NK-92 (cell line): ENCODE measurements at regions not wholly inside any gene's neighbourhood (a gene's known extent, or its start where the extent isn't known, plus 50 kb on each side); places are given as distances from the start of the nearest gene placed in this dataset.

Experiments used
- DNase-seq: peaks from one replicate; lab custom pipeline; 2025; ENCODE audit not compliant: unreplicated experiment; lab: John Stamatoyannopoulos, UW

DNA sequence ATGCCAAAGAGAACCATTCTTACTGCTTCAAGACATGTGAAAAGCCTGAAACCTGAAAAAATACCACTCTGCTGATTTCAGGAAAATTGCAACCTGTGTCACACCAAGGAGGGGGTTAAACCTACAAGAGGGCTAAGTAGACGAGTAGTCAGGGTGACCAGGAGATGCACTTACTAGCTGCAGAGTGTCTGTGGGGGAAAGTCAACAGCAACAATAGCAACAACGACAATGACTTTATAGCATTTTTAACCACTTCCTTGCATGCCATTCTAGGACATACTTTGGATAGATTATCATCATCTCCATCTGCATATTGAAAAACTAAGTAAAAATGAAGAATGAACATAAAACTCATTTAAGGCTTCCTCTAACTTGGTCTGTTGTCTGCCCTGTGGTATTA lies 902.7 kb downstream of the BCL11B start:
- no peak for DNase-seq

DNA sequence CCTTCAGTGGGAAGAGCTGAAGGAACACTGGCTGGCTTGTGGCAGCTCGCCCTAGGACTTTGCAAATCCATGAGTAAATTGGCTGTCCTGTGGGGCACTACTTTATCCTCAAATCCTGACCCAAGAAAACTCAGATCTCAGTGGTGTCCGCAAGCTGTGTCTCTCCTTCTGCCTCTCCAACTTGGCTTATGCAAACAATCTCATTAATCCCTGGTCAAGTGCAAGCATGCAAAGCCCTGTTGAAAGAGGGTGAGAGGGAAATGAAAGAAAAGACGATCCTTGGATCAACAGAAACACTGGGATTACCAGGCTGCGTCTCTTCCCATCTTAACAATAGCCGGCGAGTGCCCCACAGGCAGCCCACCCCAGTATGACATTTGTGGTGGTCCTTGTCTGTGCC lies 901.6 kb downstream of the BCL11B start:
- no peak for DNase-seq

- DNase-seq: no peak
Observed at GRCh38 chr14:98371141-98371540, 900.9 kb downstream of the BCL11B start.

DNA sequence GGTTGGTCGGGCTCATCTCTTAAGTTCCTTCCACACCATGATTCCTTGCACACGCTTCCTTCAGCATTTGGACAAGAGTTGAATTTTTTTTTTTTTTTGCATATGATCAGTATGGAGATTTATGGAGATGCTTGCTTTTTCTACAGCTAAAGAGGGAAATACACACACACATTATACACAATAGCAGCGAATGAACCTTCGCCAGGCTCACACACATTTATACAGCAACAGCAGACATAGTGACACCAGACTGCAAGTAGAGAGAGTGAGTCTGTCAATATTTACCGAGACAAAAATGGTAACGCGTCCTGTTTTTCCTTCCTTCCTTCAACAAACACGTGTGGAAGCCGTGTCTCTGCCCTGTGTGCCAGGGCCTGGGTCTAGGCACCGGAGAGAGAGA lies 897.9 kb downstream of the BCL11B start:
- no peak for DNase-seq

- DNase-seq: no peak
Observed at GRCh38 chr14:98375566-98375965, 896.4 kb downstream of the BCL11B start.

- DNase-seq: no peak
Observed at GRCh38 chr14:98379830-98380229, 892.2 kb downstream of the BCL11B start.

GRCh38 chr14:98382662-98383061 lies 889.3 kb downstream of the BCL11B start:
- no peak for DNase-seq

GRCh38 chr14:98385851-98386250 lies 886.1 kb downstream of the BCL11B start:
- no peak for DNase-seq

- no peak for DNase-seq
Observed at GRCh38 chr14:98391061-98391460, 880.9 kb downstream of the BCL11B start.

DNA sequence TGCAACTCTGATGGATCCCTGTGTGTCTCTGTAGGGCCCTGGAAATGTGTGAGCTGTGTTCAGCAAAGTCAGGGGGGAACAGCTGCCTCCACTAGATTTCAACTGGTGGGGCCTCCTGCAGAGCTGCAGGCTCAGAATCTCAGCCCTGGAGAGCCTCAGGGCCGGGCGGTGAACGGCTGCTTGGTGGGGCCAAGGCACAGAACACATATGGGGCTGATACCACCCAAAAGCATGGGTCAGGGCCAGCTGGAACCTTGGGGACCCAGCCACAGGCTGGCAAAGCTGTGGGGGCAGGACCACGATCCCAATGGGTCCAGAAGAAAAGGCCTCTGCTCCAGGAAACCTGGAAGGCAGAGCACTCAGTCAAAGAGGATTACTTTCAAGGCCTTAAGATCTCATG lies 878.5 kb downstream of the BCL11B start:
- no peak for DNase-seq

- no peak for DNase-seq
Observed at GRCh38 chr14:98404811-98405210, 867.2 kb downstream of the BCL11B start.

GRCh38 chr14:98408024-98408555 lies 863.9 kb downstream of the BCL11B start:
- no peak for DNase-seq

- no peak for DNase-seq
Observed at GRCh38 chr14:98408713-98409112, 863.3 kb downstream of the BCL11B start.

- no peak for DNase-seq
Observed at GRCh38 chr14:98411154-98411553, 860.8 kb downstream of the BCL11B start.

- DNase-seq: no peak
Observed at GRCh38 chr14:98412431-98412830, 859.6 kb downstream of the BCL11B start.

DNA sequence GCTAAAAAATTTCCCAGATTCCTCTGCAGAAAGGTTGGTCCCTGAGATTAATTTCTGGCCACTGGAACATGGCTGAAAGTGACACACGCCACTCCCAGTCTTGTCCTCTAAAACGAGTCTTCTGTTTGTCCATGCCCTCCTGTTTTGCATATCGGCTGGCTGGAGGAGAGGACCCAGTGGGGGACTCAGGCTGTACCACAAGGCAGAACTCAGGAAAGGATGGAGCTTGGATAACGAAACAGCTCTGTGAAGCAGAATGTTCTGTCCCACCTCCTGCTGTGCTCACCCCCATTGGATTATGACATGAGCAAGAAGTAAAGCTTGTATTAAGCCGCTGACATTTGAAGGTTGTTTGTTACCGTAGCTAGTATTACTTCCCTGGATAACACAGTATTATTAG lies 856.2 kb downstream of the BCL11B start:
- no peak for DNase-seq

DNA sequence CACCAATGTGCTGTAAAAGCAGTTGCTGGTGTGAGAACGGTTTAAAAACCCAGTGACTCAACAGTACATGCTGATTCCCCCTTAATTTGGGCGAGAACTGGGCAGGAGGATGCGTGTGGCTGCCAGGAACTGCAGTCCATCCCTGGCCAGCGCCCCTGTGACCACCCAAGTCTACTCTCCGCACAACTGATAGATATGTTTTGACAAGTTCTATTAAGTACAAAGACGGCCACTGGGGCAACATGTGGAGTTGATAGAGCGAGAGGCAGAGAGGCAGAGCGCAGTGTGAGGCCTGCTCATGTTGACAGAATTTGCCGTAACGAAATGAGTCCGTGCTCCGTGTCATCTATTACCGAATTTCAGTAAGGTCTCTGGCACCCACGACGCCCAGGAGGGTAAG lies 855.0 kb downstream of the BCL11B start:
- DNase-seq: no peak

GRCh38 chr14:98428483-98428994 lies 843.5 kb downstream of the BCL11B start:
- DNase-seq: no peak

- no peak for DNase-seq
Observed at GRCh38 chr14:98433436-98433835, 838.6 kb downstream of the BCL11B start.

- DNase-seq: no peak
Observed at GRCh38 chr14:98437113-98437512, 834.9 kb downstream of the BCL11B start.

GRCh38 chr14:98444077-98444476 lies 827.9 kb downstream of the BCL11B start:
- DNase-seq: no peak

DNA sequence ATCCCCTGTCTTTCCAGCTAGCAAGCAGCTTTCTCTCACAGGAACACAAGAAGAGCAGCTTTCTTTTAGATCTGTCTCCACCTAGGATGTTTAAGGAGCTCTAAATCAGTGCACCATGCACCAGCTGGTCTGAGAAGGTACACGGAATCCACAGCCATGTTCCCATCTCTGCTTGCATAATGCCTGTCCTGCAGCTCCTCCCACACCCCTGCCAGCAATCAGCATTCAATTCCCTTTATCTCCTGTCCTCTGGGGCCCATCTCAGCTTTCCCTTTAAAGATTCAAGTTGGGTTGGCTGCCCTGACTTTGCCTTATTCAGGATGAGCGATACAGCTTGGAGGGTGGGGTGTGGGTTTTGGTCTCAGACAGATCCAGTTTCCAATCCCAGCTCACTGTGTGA lies 826.3 kb downstream of the BCL11B start:
- DNase-seq: no peak

GRCh38 chr14:98446508-98446907 lies 825.5 kb downstream of the BCL11B start:
- DNase-seq: no peak

GRCh38 chr14:98456231-98456630 lies 815.8 kb downstream of the BCL11B start:
- DNase-seq: no peak
